ENCODE measurements at regions not wholly inside any gene's neighbourhood (a gene's known extent, or its start where the extent isn't known, plus 50 kb on each side); places are given as distances from the start of the nearest gene placed in this dataset.
"Not testable (repeated sequence)": the region's sequence is repeated elsewhere in the genome, so short reads cannot be mapped to it uniquely, and the experiment has no call there.

GRCh38 chr2:111494288-111494980 is 373.7 kb downstream of the BCL2L11 start:
- not testable (repeated sequence) for TF ChIP-seq POLR2A, POLR2AphosphoS5 (IDR thresholded peaks at IDR 0.05; ENCODE audit: low read depth, low read length)

Data from GM12891 (cell line).